ENCODE measurements at regions not wholly inside any gene's neighbourhood (a gene's known extent, or its start where the extent isn't known, plus 50 kb on each side); places are given as distances from the start of the nearest gene placed in this dataset.

DNA sequence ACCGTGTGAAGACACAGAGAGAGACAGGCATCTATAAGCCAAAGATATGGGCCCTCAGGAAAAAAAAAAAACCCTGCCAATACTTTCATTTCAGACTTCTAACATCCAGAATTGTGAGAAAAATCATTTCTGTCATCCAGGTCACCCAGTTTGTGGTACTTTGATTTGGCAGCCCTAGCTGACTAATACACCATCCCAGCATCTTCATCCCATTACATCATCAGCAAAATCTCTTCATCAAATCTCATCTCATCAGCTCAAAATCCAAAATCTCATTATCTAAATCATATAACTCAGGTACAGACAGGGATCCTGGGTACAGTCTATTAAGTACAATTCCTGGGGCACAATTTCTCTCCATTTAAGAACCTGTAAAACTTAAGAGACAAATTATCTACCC, 51.9 kb upstream of the GJA8 start:
- TF ChIP-seq, protein P1, sequence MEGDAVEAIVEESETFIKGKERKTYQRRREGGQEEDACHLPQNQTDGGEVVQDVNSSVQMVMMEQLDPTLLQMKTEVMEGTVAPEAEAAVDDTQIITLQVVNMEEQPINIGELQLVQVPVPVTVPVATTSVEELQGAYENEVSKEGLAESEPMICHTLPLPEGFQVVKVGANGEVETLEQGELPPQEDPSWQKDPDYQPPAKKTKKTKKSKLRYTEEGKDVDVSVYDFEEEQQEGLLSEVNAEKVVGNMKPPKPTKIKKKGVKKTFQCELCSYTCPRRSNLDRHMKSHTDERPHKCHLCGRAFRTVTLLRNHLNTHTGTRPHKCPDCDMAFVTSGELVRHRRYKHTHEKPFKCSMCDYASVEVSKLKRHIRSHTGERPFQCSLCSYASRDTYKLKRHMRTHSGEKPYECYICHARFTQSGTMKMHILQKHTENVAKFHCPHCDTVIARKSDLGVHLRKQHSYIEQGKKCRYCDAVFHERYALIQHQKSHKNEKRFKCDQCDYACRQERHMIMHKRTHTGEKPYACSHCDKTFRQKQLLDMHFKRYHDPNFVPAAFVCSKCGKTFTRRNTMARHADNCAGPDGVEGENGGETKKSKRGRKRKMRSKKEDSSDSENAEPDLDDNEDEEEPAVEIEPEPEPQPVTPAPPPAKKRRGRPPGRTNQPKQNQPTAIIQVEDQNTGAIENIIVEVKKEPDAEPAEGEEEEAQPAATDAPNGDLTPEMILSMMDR (tag by site-specific recombination; IDR thresholded peaks at IDR 0.05), result no peak
- no peak for TF ChIP-seq ZNF121 (tag by site-specific recombination; IDR thresholded peaks at IDR 0.05)
- TF ChIP-seq ZBTB17 (tag by site-specific recombination; IDR thresholded peaks at IDR 0.05), result no peak
- TF ChIP-seq ZNF274 (IDR thresholded peaks at IDR 0.05; ENCODE audit: low read length), result no peak
- no peak for TF ChIP-seq ZNF274 (tag by site-specific recombination; IDR thresholded peaks at IDR 0.05; ENCODE audit: borderline replicate concordance)
- no peak for TF ChIP-seq ZBTB8A (tag by site-specific recombination; IDR thresholded peaks at IDR 0.05)
- no peak for TF ChIP-seq ZSCAN30 (tag by site-specific recombination; IDR thresholded peaks at IDR 0.05)
- no peak for TF ChIP-seq ZNF677 (tag by site-specific recombination; IDR thresholded peaks at IDR 0.05)
- TF ChIP-seq ZNF146 (tag by site-specific recombination; IDR thresholded peaks at IDR 0.05), result no peak
- TF ChIP-seq, protein P2, sequence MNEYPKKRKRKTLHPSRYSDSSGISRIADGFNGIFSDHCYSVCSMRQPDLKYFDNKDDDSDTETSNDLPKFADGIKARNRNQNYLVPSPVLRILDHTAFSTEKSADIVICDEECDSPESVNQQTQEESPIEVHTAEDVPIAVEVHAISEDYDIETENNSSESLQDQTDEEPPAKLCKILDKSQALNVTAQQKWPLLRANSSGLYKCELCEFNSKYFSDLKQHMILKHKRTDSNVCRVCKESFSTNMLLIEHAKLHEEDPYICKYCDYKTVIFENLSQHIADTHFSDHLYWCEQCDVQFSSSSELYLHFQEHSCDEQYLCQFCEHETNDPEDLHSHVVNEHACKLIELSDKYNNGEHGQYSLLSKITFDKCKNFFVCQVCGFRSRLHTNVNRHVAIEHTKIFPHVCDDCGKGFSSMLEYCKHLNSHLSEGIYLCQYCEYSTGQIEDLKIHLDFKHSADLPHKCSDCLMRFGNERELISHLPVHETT (tag by site-specific recombination; IDR thresholded peaks at IDR 0.05), result no peak
- TF ChIP-seq ZNF416 (tag by site-specific recombination; IDR thresholded peaks at IDR 0.05), result no peak
- no peak for TF ChIP-seq IKZF3 (tag by site-specific recombination; IDR thresholded peaks at IDR 0.05)
- TF ChIP-seq, protein P3, sequence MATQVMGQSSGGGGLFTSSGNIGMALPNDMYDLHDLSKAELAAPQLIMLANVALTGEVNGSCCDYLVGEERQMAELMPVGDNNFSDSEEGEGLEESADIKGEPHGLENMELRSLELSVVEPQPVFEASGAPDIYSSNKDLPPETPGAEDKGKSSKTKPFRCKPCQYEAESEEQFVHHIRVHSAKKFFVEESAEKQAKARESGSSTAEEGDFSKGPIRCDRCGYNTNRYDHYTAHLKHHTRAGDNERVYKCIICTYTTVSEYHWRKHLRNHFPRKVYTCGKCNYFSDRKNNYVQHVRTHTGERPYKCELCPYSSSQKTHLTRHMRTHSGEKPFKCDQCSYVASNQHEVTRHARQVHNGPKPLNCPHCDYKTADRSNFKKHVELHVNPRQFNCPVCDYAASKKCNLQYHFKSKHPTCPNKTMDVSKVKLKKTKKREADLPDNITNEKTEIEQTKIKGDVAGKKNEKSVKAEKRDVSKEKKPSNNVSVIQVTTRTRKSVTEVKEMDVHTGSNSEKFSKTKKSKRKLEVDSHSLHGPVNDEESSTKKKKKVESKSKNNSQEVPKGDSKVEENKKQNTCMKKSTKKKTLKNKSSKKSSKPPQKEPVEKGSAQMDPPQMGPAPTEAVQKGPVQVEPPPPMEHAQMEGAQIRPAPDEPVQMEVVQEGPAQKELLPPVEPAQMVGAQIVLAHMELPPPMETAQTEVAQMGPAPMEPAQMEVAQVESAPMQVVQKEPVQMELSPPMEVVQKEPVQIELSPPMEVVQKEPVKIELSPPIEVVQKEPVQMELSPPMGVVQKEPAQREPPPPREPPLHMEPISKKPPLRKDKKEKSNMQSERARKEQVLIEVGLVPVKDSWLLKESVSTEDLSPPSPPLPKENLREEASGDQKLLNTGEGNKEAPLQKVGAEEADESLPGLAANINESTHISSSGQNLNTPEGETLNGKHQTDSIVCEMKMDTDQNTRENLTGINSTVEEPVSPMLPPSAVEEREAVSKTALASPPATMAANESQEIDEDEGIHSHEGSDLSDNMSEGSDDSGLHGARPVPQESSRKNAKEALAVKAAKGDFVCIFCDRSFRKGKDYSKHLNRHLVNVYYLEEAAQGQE (tag by site-specific recombination; IDR thresholded peaks at IDR 0.05), result no peak
- TF ChIP-seq KLF8 (tag by site-specific recombination; IDR thresholded peaks at IDR 0.05), result no peak
